Endothelial cell of umbilical vein (primary cell): ENCODE measurements at regions not wholly inside any gene's neighbourhood (a gene's known extent, or its start where the extent isn't known, plus 50 kb on each side); places are given as distances from the start of the nearest gene placed in this dataset.

Source experiments
- BruUV-seq: library from RNA; stranded (reverse); fragments of 400-500 nt; replicated peaks from 2 replicates; lab custom pipeline; 2021; lab: Mats Ljungman, UMichigan
- CTCF ChIA-PET: fragments of 300-600, 350-600 bp; sonication (Branson Sonifier 250); formaldehyde crosslinking; loops from one replicate; lab custom pipeline; 2021; ENCODE audit warnings: antibody characterized with exemption, inconsistent platforms; lab: Charles Lee
- POLR2A ChIA-PET: fragments of 300-600, 350-600 bp; sonication (Branson Sonifier 250); formaldehyde crosslinking; loops from one replicate; lab custom pipeline; 2021; ENCODE audit warnings: antibody characterized with exemption, inconsistent platforms; lab: Charles Lee
- DNase-seq: peaks from one replicate; pipeline ENCODE4 v3.0.0-alpha.2; 2011; ENCODE audit warnings: low read depth, low spot score
- FAIRE-seq: peaks from 2 replicates; lab custom pipeline; 2011; peaks lifted over from hg19 to GRCh38; lab: Jason Lieb, UNC
- H2AFZ ChIP-seq: 2 replicates; pipeline ENCODE4 v1.6.0; 2012; ENCODE audit warnings: low read depth, low read length, control low read depth, inconsistent platforms
- H3K27ac ChIP-seq: 2 replicates; pipeline ENCODE4 v1.5.1; 2011; ENCODE audit warnings: low read depth, mild to moderate bottlenecking, control low read depth, low read length, moderate library complexity; ENCODE audit not compliant: insufficient read depth
- H3K27me3 ChIP-seq, 2 experiments: 2 replicates each; pipeline versions ENCODE4 v1.6.0 to v1.6.1; 2011; ENCODE audit warnings: low read length in 2 of 2, mixed read lengths in 1 of 2; ENCODE audit not compliant: control insufficient read depth in 2 of 2, insufficient read depth in 2 of 2
- H3K36me3 ChIP-seq, 2 experiments: 2 replicates in 1 of 2; 3 replicates in 1 of 2; pipeline ENCODE4 v1.5.1; 2011; ENCODE audit warnings: low read length in 2 of 2, mild to moderate bottlenecking in 1 of 2, moderate library complexity in 1 of 2; ENCODE audit not compliant: control insufficient read depth in 2 of 2, insufficient read depth in 2 of 2; ENCODE audit errors: extremely low read depth in 1 of 2
- H3K4me1 ChIP-seq: 3 replicates; pipeline ENCODE4 v1.5.1; 2011; ENCODE audit warnings: mild to moderate bottlenecking, low read length; ENCODE audit not compliant: control insufficient read depth, insufficient read depth; ENCODE audit errors: extremely low read depth
- H3K4me2 ChIP-seq: 2 replicates; pipeline ENCODE4 v1.6.1; 2011; ENCODE audit warnings: low read length, control low read depth, mixed read lengths; ENCODE audit not compliant: insufficient read depth
- H3K4me3 ChIP-seq, 3 experiments: fragments of 200-600 bp in 1 of 3; sonication (generic), shearing (Covaris generic) in 1 of 3; replicated peaks in 1 of 3; 2 replicates each; pipeline ENCODE4 v1.5.1; 2011 to 2016; ENCODE audit warnings: control low read depth in 3 of 3, low read length in 3 of 3, mild to moderate bottlenecking in 2 of 3, inconsistent platforms in 1 of 3, low read depth in 1 of 3, moderate library complexity in 1 of 3; ENCODE audit not compliant: insufficient read depth in 1 of 3
- H3K79me2 ChIP-seq: 2 replicates; pipeline ENCODE4 v1.6.0; 2012; ENCODE audit warnings: low read length, inconsistent platforms; ENCODE audit not compliant: control insufficient read depth, insufficient read depth
- H3K9ac ChIP-seq: replicated peaks from 2 replicates; pipeline ENCODE3; 2011; ENCODE audit warnings: low read length, control low read depth; ENCODE audit not compliant: insufficient read depth; ENCODE audit errors: extremely low read depth
- H3K9me1 ChIP-seq: replicated peaks from 3 replicates; pipeline ENCODE4 v1.6.0; 2011; ENCODE audit warnings: mild to moderate bottlenecking, low read length; ENCODE audit not compliant: control insufficient read depth, insufficient read depth; ENCODE audit errors: extremely low read depth
- H3K9me3 ChIP-seq: replicated peaks from 2 replicates; pipeline ENCODE4 v1.5.1; 2012; ENCODE audit warnings: low read length, inconsistent platforms; ENCODE audit not compliant: control insufficient read depth, insufficient read depth
- H4K20me1 ChIP-seq: replicated peaks from 2 replicates; pipeline ENCODE3; 2011; ENCODE audit warnings: mild to moderate bottlenecking, low read length; ENCODE audit not compliant: control insufficient read depth, insufficient read depth; ENCODE audit errors: extremely low read depth
- EZH2 ChIP-seq: IDR thresholded peaks from 2 replicates; pipeline ENCODE4 v1.6.1; 2012; ENCODE audit warnings: borderline replicate concordance, low read depth, mild to moderate bottlenecking, moderate library complexity, low read length, inconsistent platforms; ENCODE audit not compliant: severe bottlenecking
- FOS ChIP-seq: IDR thresholded peaks from 2 replicates; pipeline ENCODE4 v1.6.1; 2011; ENCODE audit warnings: mild to moderate bottlenecking, low read length, moderate library complexity, borderline replicate concordance; ENCODE audit not compliant: insufficient read depth
- GATA2 ChIP-seq: IDR thresholded peaks from 2 replicates; pipeline ENCODE4 v1.7.0; 2011; ENCODE audit warnings: low read depth, mild to moderate bottlenecking, moderate library complexity, mixed read lengths, low read length; ENCODE audit not compliant: insufficient read length, insufficient read depth
- JUN ChIP-seq: IDR thresholded peaks from 2 replicates; pipeline ENCODE4 v1.6.1; 2011; ENCODE audit warnings: borderline replicate concordance, low read depth; ENCODE audit not compliant: insufficient read length, insufficient read depth
- MYC ChIP-seq: IDR thresholded peaks from one replicate; pipeline ENCODE4 v1.6.1; 2011; ENCODE audit warnings: mild to moderate bottlenecking, low read depth, low read length
- POLR2A ChIP-seq: IDR thresholded peaks from 2 replicates; pipeline ENCODE4 v1.6.1; 2012; ENCODE audit warnings: low read depth, mild to moderate bottlenecking, control low read depth, low read length
- POLR2AphosphoS5 ChIP-seq: IDR thresholded peaks from 2 replicates; pipeline ENCODE4 v1.6.1; 2012; ENCODE audit warnings: low read depth, mild to moderate bottlenecking, control low read depth, low read length, moderate library complexity; ENCODE audit not compliant: insufficient read depth
- dilution Hi-C: fragments of 300-500 bp; cut with MboI; formaldehyde crosslinking; loops from one replicate; pipeline ENCODE4 v1.15.0; 2019; ENCODE audit warnings: low sequenced_read_pairs; ENCODE audit not compliant: extremely low pct_ligation_motif_present
- intact Hi-C: fragments of 100-400 bp; cut with micrococcal nuclease; formaldehyde crosslinking; loops from one replicate; pipeline ENCODE4 v1.10.0; 2022
- TF ChIP-seq, protein P1 (sequence below), 2 donors: IDR thresholded peaks; 1 replicate in 1 of 2; 2 replicates in 1 of 2; pipeline ENCODE4 v1.5.1; 2011; ENCODE audit warnings: low read length in 2 of 2, mild to moderate bottlenecking in 2 of 2, moderate library complexity in 2 of 2, control low read depth in 1 of 2, inconsistent platforms in 1 of 2, low read depth in 1 of 2; ENCODE audit not compliant: insufficient read depth in 1 of 2; ENCODE audit errors: extremely low read depth in 1 of 2
- TF ChIP-seq, protein P2 (sequence below): IDR thresholded peaks from 2 replicates; pipeline ENCODE4 v1.6.1; 2011; ENCODE audit not compliant: insufficient read depth, insufficient read length

DNA sequence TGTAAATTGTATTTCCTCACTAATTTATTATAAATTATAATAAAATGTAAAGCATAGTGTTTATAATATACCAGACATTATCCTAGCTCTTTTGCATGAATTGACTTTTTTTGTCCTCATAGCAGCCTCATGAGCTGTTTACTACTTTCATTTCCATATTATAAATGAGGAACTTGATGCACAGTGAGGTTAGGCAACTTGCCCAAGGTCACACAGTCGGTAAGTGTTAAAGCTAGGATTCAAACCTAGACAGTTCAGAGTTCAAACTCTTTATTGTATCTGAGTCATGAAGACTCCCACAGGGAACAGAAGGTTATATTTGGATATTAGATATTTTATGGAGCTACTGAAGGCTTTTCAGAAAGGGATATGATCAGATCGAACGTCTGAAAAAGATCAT, 322.2 kb upstream of the SATB1 start:
- Histone ChIP-seq H3K79me2 (no peaks in the 10 kb centered on the region), H3K27me3 (no peaks in the 10 kb centered on the region), H3K4me2 (no peak overlapping the region), H3K4me3 (no peak overlapping the region), H3K36me3 (no peaks in the 10 kb centered on the region), H3K4me1 (no peaks in the 10 kb centered on the region), H3K9ac (no peak overlapping the region), H3K9me3 (peaks cover 1% of the 10 kb centered on the region), H3K27ac (no peak overlapping the region), H2AFZ (no peak overlapping the region), H4K20me1 (no peaks in the 10 kb centered on the region), H3K9me1 (no peaks in the 10 kb centered on the region)
- no TSS peak for BruUV-seq
- DNase-seq (no peak), FAIRE-seq (no peak)
- ChIA-PET CTCF (no interaction called here), POLR2A (no interaction called here)
- dilution Hi-C loops: no loop called here
- intact Hi-C loops: no loop called here
- TF ChIP-seq POLR2AphosphoS5 (no peak), GATA2 (no peak), MYC (no peak), POLR2A (no peak), EZH2 (no peak), FOS (no peak), JUN (no peak)
- TF ChIP-seq, protein P1, sequence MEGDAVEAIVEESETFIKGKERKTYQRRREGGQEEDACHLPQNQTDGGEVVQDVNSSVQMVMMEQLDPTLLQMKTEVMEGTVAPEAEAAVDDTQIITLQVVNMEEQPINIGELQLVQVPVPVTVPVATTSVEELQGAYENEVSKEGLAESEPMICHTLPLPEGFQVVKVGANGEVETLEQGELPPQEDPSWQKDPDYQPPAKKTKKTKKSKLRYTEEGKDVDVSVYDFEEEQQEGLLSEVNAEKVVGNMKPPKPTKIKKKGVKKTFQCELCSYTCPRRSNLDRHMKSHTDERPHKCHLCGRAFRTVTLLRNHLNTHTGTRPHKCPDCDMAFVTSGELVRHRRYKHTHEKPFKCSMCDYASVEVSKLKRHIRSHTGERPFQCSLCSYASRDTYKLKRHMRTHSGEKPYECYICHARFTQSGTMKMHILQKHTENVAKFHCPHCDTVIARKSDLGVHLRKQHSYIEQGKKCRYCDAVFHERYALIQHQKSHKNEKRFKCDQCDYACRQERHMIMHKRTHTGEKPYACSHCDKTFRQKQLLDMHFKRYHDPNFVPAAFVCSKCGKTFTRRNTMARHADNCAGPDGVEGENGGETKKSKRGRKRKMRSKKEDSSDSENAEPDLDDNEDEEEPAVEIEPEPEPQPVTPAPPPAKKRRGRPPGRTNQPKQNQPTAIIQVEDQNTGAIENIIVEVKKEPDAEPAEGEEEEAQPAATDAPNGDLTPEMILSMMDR (IDR thresholded peaks at IDR 0.05; ENCODE audit: extremely low read depth in 1 of 2, insufficient read depth in 1 of 2, low read depth in 1 of 2, low read length in 2 of 2): no peak
- TF ChIP-seq, protein P2, sequence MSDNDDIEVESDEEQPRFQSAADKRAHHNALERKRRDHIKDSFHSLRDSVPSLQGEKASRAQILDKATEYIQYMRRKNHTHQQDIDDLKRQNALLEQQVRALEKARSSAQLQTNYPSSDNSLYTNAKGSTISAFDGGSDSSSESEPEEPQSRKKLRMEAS: no peak
